ENCODE measurements at regions not wholly inside any gene's neighbourhood (a gene's known extent, or its start where the extent isn't known, plus 50 kb on each side); places are given as distances from the start of the nearest gene placed in this dataset.
A peak's percentile ranks its signal among the peaks of the same experiment; 100 is the strongest.

GRCh38 chr5:74035521-74035937, 409.5 kb downstream of the ARHGEF28 start:
- Histone ChIP-seq H3K4me2 (ENCODE audit: low read length) (no peak overlapping the region), H3K9ac (ENCODE audit: low read length) (no peak overlapping the region), H3K4me3 (ENCODE audit: low read length) (no peak overlapping the region), H3K9me2 (ENCODE audit: insufficient read depth, low read length) (no peaks in the 10 kb centered on the region), H3K27ac (ENCODE audit: low read length) (no peak overlapping the region), H3K79me2 (replicated peaks; ENCODE audit: insufficient read depth, low read length) (no peaks in the 10 kb centered on the region), H3K9me3 (ENCODE audit: low read length) (no peaks in the 10 kb centered on the region), H4K20me1 (ENCODE audit: insufficient read depth) (no peaks in the 10 kb centered on the region), H3F3A (ENCODE audit: insufficient read depth, low read length, poor library complexity, severe bottlenecking) (no peaks in the 10 kb centered on the region), H2AFZ (ENCODE audit: low read depth, low read length) (no peak overlapping the region), H3K27me3 (ENCODE audit: insufficient read depth, low read depth, low read length) (no peaks in the 10 kb centered on the region), H3K36me3 (ENCODE audit: insufficient read depth, low read length) (no peaks in the 10 kb centered on the region)
- TF ChIP-seq EZH2 (IDR thresholded peaks at IDR 0.05; ENCODE audit: borderline replicate concordance, insufficient read depth, low read length, poor library complexity, severe bottlenecking) (no peak), MXI1 (conservative IDR thresholded peaks at IDR 0.05; ENCODE audit: poor library complexity, severe bottlenecking) (no peak), EP300 (conservative IDR thresholded peaks at IDR 0.05; ENCODE audit: poor library complexity, severe bottlenecking) (no peak), CTCF (IDR thresholded peaks at IDR 0.05; ENCODE audit: poor library complexity, severe bottlenecking) (peak; percentile 42), TAF1 (IDR thresholded peaks at IDR 0.05; ENCODE audit: low read depth) (no peak), RAD21 (conservative IDR thresholded peaks at IDR 0.05) (peak; percentile 62), REST (IDR thresholded peaks at IDR 0.05; ENCODE audit: borderline replicate concordance) (no peak), POLR2AphosphoS5 (IDR thresholded peaks at IDR 0.05) (no peak), SMC3 (conservative IDR thresholded peaks at IDR 0.05; ENCODE audit: poor library complexity) (peak; percentile 60)

GRCh38 chr5:74034733-74035132, 408.7 kb downstream of the ARHGEF28 start:
- Histone ChIP-seq H3K4me3 (ENCODE audit: low read length) (no peak overlapping the region), H3K9ac (ENCODE audit: low read length) (no peak overlapping the region)

More at GRCh38 chr5:74034733-74035132, 408.7 kb downstream of the ARHGEF28 start:
- Histone ChIP-seq H2AFZ (ENCODE audit: low read depth, low read length) (no peak overlapping the region), H3K36me3 (ENCODE audit: insufficient read depth, low read length) (no peaks in the 10 kb centered on the region), H3K4me2 (ENCODE audit: low read length) (no peak overlapping the region), H3K27ac (ENCODE audit: low read length) (no peak overlapping the region), H3K79me2 (replicated peaks; ENCODE audit: insufficient read depth, low read length) (no peaks in the 10 kb centered on the region), H3K9me2 (ENCODE audit: insufficient read depth, low read length) (no peaks in the 10 kb centered on the region), H4K20me1 (ENCODE audit: insufficient read depth) (no peaks in the 10 kb centered on the region), H3K9me3 (ENCODE audit: low read length) (no peaks in the 10 kb centered on the region), H3K27me3 (ENCODE audit: insufficient read depth, low read depth, low read length) (no peaks in the 10 kb centered on the region), H3F3A (ENCODE audit: insufficient read depth, low read length, poor library complexity, severe bottlenecking) (no peaks in the 10 kb centered on the region)
- TF ChIP-seq CTCF (IDR thresholded peaks at IDR 0.05; ENCODE audit: poor library complexity, severe bottlenecking) (no peak), EZH2 (IDR thresholded peaks at IDR 0.05; ENCODE audit: borderline replicate concordance, insufficient read depth, low read length, poor library complexity, severe bottlenecking) (no peak), EP300 (conservative IDR thresholded peaks at IDR 0.05; ENCODE audit: poor library complexity, severe bottlenecking) (no peak), RAD21 (conservative IDR thresholded peaks at IDR 0.05) (no peak)
